ENCODE measurements at regions not wholly inside any gene's neighbourhood (a gene's known extent, or its start where the extent isn't known, plus 50 kb on each side); places are given as distances from the start of the nearest gene placed in this dataset.

DNA sequence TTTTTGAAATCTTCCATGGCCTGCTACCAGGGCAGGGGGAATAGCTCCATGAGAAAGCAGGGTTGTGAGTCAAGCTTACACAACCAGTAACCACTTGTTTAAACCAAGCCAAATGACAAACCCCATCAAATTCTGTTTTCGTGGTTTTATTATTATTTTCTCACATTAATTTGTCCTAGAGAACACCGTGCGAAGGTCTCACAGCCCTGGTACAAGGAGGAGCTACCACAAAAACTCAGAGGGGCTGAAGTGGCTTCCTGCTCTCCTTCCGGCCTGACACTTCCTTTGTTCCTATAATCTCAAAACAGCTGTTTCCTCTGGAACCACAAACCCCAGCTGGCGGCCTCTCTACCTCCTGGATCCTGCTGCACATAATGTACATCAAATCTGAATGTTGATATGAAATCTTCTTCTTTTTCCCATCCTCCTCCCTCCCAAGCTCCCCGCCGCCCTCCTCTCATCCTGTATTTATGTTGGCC is 375.9 kb downstream of the MCTP2 start:
- DNase-seq, result no peak

DNA sequence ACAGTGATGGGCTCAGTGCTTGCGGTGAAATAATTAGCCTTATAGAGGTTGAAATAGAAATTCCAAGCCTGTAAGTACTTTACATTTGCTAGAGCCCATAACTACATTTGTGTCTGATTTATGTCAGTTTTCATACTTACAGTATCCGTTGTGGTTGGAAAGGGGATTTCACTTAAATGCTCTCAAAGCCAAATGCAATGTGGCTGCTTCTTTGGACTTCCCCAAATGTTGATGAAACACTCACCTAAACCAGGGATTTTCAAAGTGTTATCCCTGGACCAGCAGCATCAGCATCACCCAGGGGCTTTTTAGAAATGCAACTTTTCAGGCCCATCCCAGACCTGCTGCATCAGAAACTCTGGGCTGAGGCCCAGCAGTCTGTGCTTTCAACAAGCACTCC is 378.7 kb downstream of the MCTP2 start:
- no peak for DNase-seq

DNA sequence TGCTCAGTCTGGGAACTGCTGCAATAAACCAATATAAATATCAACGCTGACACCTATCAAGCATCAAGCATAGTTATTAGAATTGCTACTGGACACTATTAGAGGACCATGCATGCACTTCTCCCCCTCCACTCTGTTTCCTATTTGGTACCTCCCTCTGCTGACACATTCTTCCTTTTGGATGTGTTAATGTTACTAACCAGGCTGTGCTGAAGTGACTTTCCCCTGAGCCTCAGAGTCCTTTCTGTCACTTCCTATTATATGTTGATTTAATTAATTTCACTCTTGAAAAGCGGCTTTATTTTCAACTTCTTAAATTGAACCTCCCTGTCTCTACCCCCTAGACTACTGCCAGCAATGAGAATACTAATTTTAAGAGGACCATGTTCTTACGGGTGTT is 379.1 kb downstream of the MCTP2 start:
- DNase-seq, result no peak

DNA sequence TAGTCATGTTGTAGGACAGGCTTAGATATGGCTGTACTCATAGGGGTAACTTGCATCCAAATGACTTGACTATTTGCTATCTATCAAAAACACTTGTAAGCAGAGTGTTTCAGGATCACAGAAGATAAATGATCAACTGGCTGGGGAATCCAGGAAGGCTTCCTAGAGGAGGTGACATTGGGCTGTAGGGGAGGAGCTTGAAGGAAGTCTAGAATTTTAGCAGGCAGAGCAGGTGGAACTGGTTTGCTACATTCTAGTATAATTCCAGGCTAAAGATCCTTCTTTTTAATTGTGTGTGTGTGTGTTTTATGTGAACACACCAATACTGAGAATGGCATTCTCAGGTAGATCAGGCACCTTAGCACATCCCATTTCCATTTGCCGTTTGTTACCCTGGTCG is 380.3 kb downstream of the MCTP2 start:
- no peak for DNase-seq

DNA sequence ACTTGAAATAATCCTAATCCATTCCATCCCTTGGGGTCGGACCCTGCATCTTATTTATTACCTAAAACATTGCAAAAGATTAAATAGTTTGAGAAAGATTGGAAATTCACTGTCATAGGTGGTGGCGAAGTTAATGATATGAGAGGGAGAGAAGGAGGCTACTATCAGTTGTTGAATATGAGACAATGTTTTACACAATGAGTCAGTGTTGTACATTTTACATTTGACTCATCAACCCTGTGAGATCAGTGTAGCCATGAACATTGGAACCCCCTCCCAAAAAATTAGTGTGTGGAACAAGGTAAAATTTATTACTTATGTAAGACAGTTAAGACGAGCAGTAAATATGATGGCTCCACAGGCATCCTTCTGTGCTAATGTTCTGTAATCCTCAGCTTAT is 384.3 kb downstream of the MCTP2 start:
- DNase-seq, result no peak

DNA sequence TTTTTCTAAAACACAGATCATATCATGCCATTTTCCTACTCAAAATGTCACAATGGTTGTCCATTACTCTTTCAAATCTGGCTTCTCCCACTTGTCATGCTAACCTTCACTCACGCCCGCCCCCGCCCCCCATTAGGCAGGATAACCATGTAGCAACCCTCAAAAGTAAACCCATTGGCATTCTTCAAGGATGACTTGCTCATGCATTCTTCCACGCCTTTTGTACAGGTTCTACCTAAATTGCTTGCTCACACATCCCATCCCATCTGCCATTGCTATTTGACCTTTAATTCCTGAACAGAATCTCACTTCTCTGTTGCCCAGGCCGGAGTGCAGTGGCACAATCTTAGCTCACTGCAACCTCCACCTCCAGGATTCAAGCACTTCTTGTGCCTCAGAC is 389.3 kb downstream of the MCTP2 start:
- no peak for DNase-seq

DNA sequence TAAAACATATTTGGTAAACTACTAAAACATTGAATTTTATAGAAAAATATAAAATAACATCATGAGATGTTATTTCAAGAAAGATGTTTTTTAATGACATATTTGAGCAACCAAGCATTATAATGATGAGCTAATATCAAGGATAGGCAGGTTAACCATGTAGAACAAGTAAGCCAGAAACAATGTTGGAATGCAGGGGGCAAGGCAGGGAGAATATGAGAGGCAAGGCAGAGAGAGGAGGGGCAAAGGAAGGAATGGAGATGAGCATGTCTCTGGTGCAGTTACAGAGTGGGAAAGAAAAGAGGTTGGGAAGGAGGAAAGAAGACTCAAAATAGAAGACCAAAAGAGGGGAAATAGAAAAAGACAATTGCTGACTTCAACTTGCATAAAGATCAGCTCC is 390.4 kb downstream of the MCTP2 start:
- DNase-seq, result no peak

DNA sequence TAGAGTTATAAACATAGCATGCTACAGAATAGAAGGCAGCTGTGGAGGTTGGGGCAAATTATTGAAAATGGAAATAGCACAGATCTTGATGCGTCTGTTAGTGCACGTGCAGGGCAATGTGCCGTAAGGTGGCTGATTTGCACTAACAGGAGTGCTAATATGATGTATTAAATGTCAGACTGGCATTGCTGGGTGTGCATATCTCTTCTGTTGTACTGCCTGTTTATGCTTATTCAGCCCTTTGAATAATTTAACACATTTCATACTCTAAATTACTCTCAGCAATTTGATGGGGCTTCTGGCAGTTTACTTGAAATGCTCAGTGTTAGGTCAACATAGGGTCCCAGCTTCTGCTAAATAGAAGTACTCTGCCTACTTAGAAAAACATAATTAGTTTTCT is 395.6 kb downstream of the MCTP2 start:
- DNase-seq, result no peak

DNA sequence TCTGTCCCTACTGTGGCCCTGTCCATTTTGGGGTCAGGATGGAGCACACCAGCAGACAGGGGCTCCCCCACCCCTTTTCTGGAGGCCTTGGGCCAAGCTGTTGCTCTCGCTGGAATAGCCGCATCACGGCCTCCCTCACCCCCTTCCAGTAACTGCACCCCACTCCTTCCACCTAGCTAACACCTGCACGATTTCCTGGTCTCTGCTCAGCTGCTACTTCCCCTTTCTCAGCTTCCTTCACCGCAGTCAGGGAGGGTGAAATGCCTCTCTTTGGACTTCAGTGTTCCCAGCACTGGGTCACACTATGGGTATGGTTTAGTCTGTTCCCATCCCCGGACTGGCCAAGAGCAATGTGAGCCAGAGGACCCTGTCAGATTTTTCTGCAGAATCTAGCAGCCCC is 400.2 kb downstream of the MCTP2 start:
- DNase-seq, result no peak

DNA sequence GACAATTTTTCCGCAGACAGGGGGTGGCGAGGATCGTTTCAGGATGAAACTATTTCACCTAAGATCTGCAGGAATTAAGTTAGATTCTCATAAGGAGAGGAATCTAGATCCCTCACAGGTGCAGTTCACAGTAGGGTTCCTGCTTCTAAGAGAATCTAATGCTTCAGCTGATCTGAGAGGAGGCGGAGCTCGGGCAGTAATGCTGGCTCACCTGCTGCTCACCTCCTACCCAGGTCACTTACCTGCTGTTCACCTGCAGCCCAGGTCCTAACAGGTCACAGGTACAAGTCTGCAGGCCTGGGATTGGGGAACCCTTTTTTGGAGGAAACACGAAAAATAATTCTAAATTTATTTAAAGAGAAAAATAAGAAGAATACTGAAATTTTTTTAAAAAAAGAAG is 406.8 kb downstream of the MCTP2 start:
- no peak for DNase-seq

DNA sequence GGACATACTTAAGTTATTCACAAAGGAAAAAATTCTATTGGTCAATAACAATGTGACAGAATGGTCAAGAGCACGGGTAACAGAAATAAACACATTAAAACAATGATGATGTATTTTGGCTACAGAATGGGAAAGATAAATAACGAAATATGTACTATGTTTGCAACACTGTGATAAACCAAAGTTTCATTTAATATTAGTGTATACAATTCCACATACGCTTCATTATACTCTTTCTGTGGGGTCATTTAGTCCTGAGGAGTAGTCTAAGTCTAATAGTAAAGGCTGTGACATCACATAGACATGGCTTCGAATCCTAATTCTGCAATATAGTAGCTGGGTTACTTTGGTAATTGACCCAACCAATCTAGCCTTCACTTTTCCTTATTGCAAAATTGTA is 408.3 kb downstream of the MCTP2 start:
- DNase-seq, result no peak

DNA sequence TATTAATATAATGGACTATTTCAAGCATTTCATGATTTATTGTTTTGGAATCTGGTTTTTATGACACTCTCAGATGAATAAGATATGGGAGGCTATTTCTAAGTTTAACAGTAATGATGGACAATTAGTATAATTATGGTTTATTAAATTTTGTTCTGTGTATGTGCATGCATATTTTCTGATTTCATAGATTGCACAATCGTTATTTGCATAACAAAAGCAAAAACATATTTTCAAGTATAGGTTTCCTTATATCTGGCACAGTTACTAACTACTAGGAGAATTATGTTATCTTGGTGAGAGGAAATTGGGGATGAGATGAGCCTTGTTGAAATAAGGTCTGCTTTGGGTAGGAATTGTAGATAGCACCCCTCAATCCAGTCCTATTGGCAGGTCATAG is 413.1 kb downstream of the MCTP2 start:
- DNase-seq, result no peak

DNA sequence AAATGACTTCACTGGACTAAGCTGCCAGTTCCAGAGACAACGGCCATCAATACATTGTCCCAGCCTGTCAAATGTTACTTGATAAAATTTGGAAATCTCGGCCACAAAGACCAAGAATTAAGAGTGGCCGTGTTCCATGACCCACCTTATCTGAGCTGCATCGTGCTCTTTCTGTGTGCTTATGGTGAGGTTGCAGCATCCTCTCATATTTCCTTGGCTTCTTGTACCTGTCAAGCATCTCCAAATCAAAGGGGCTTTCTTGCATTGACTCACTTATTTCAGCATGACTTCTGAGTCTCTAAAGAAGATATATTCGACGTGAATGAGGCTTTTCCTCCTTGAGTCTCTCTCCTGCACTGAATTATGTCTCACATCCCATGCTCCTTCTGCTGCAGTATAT is 421.7 kb downstream of the MCTP2 start:
- DNase-seq, result no peak

DNA sequence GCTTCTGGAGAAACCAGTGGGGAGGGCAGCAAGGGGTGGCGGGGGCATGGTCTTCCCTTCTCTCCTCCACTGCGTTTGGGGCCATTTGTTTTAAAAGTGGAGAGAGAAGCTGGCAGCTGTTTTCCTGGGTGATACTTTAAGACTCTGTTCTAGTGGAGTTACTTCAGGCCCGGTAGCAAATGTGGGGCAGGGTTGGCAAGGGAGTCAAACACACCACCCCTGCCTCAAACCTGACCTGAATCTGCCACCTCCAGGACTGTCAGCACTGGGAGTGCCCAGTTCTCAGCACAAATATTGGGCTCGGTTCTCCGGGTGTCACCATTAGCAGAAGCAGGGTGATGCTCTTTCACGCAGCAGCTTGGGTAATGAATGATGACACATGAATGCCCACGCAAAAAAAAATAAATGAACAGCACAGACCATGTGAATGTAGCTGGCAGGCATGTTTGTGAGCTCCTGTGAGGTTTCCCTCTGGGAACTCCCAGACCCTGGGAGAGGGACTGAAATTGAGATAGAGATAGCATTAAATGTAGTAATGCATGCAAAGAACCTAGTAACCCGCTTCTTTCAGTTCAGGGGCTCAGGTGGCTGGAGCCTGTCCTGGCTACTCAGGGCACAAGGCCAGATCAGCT is 424.0 kb downstream of the MCTP2 start:
- DNase-seq, result no peak

DNA sequence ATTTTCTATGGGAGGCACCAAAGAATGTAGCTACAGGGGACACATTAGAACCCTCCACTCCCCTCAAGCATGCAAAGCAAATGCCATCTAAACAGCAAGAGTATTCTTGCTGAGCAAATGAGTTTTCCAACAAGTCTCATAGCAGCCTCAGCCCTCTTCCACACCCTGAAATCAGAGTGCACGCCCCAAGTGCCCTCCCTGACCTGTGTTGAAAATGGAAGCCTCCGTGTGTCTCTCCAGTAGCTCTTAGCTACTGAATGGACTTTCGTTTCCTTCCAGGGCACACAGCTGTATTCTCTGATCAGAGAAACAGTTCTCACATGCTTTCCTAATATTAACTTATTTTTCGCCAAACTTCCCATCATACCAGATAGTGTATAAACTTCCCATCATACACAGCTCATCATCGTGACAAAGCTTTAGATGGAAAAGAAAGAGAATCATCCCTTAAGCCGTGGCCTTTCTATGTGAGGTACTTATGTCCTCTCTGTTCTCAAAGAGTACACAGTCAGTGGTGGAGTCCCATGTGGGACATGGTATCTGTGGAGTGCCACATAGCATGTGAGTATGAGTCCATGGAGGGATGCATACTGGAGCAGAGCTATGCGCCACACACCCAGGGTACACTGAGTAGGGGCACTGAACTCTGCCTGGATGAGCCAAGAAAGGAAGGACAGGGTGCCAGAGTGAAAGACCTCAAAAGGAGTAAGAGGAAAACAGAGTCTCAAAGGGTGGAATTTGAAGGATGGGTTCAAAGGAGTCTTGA is 434.5 kb downstream of the MCTP2 start:
- DNase-seq, result no peak

DNA sequence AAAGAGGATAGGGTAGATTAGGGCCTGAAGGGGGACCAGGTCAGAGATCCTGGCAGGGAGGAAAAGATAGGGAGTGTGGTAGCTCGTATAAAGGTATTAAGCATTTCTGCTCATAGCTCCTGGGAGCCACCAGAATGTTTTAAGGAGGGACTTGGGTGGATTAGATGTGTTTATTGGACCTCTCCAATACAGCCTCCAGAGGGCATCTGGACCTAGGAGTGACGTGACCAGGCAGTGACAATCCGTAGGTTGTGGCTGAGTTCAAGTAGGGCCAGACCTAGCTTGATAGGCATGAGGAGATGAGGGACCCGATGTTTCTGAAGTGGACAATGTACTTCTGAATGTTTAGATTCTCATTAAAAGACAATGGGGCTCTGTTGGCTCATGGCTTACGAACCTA is 435.2 kb downstream of the MCTP2 start:
- DNase-seq, result no peak

DNA sequence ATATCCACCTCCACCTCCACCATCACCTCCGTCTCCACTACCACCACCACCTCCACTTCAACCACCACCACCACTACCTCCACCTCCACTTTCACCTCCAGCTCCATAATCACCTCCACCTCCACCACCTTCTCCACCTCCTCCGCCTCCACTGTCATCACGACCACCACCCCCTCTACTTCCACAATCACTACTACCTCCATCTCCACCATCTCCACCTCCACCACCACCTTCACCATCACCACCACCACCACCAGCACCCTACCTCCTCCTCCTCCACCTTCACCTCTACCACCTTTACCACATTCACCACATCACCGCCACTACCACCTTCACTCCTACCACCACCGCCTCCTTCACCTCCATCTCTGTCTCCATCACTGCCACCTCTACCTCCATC is 435.7 kb downstream of the MCTP2 start:
- DNase-seq, result no peak

DNA sequence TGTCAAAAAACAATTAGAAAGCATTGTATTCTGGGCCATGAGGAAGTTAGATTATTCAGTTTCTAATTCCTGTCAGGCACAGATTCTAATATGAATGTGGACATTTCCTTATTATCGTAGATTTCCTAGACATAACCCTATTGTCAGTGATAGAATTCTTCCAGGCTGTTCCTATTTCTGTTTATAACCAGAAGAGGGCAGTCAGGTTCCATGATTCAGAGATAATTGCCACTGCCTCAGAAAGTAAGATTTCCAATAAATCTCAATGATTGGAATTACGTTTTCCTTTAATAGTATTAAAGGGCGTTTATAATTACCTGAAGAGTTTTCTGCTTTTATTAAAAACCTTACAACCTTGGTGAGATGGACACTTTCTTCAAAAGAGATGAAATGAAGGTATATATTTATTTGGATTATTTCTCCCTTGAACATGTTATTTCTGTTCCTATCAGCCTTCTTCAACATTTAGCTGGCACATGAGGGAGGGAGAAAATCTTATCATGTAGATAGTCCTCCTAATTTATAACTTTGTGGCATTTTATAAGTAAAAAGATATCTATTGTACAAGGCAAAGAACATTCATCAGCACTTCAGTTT is 439.2 kb downstream of the MCTP2 start:
- DNase-seq, result no peak

DNA sequence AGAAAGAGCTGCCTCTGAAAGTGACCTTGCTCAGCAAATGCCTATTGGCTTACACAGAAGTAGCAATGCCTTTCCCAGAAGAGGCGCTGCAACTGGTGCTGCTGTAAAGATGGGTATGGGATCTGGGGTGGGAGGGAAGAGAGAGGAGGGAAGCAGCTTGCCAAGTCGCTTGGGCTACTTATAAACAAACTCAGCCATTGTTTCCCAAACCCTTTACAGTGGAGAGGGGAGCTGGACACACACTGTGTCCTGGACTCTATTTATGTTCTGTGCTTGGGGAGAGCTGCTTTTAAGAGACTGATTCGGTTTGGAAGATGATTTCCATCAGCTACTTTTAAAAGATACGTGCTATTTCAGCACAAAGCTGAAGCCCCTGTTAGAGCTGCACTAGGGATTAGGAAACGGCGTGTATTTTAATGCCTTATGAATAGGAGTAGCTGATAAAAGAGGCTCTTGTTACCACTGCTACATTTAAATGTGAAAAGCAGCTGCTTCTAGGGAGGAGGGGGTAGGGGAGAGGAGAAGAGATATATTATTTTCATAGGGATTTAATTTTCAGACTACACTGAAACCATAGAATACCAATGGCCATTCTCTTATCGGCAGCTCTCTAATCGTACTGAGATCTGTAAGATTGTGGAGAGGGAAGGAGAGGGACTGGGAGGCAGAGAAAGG is 440.6 kb downstream of the MCTP2 start:
- DNase-seq, result no peak

DNA sequence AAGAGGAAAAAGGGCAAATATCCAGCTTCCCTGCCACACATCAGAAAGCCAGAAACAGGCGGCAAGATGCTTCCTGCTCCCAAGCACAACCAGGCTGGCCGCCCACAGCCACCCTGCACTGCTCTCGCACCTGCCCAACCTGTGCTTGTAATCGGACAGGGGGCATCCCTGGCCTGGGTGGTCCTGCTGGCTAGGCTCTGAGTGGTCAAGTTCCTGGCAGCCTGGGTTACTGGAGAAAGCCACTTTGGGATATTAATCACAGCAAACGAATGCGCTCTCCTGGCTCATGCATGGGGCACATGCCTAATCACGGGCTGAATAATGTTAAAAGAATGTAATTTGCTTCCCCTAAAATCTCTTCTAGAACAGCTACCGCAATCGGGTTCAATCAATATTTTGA is 442.4 kb downstream of the MCTP2 start:
- no peak for DNase-seq

DNA sequence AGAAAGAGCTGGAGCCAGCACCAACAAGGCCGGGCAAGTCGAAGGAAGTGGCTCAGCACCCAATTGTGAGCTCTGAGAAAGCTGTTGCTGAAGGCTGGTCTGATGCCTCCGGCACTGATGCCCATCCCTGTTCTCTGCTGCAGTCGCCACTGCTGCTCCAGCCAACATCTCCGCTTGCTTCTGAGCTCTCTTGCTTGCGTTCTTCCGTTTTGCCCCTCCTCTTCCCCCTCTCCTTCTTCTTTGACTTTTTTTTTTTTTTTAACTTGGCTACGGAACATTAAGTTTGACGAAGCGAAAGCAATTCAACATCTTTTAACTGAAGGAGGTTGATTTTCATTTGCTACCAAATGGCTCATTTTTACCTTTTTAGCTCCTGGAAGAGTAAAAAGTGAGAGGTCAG is 442.9 kb downstream of the MCTP2 start:
- no peak for DNase-seq

DNA sequence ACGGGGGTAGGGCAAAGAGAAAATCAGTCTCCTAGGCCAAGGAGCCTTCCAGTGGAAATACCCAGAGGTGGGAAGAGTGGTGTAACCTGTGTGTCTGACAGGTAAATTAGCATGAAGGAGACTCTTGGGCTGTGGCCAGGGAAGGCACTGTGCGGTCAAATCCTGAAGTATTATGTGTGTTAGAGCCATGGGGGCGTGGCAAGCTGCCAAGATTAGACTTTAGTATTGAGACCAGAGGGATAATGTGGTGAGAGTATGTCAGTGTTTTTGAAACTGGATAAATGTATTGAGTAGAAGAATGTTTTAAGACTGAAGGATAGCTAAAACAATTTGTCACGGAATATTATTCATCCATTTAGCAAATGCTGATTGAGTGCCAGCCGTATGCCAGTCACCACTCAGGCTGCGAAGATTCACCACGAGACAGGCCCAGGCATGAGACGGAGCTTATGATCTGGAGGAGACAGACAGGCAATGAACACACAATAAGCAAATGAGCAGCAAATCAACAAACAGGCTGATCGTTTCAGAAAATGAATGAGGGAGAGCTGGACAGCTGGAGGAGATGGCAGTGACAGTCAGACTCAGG is 445.9 kb downstream of the MCTP2 start:
- DNase-seq, result no peak

DNA sequence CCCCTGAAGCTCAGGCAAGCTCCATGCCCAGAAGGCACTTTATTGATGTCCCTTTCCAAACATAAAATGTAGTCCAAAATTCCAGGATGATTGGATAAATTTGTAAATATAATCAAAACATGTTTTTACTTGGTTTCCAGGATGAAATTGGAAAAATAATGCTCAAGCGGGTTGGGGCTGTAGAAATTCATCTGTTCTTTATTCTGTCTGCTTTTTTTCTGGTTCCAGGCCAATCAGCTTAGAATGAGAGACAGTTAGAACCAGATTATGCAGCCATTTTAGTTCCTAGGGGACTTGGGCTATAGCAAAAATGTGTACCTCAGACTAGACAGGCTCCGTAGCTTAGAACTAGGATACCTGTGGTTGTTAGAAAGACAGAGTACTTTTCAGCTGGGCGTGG is 450.8 kb downstream of the MCTP2 start:
- DNase-seq, result no peak

DNA sequence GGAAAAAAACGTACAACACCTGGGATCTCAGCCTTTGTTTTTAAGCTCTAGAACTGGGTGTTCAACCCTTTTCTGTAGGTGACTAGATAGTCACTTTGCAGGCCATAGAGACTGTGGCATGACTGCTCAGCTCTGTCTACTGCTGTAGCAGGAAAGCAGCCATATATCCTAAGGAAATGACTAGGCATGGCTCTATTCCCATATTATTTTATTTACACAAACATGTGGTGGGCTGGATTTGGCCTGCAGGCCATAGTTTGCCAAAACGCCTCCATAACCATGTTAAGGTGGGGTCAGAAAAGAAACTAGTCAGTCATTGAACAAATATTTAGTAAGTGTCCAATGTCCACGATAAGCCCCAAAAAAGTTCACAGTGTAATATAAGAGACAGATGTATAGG is 452.5 kb downstream of the MCTP2 start:
- no peak for DNase-seq
